ENCODE measurements at regions not wholly inside any gene's neighbourhood (a gene's known extent, or its start where the extent isn't known, plus 50 kb on each side); places are given as distances from the start of the nearest gene placed in this dataset.
A peak's percentile ranks its signal among the peaks of the same experiment; 100 is the strongest.

DNA sequence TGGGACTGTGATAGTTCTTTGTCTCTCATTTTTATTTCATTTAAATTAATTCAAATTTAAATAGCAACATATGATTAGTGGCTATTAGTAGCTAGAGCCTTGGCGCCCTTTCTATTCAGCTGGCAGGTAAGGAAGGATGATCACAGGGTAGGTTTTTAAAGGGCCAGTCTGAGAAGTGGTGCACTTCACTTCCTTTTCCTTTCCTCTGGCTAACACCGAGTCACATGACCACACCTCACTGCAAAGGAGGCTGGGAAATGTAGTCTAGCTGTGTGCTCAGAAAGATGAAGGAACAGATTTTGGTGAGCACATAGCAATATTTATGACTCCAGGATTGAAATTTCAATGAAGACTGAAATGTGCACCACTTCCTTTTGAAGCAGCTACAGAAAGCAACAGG, 128.7 kb downstream of the TSHZ3 start:
- TF ChIP-seq ETS1 (IDR thresholded peaks at IDR 0.05) = peak; percentile 76
- TF ChIP-seq, protein P1, sequence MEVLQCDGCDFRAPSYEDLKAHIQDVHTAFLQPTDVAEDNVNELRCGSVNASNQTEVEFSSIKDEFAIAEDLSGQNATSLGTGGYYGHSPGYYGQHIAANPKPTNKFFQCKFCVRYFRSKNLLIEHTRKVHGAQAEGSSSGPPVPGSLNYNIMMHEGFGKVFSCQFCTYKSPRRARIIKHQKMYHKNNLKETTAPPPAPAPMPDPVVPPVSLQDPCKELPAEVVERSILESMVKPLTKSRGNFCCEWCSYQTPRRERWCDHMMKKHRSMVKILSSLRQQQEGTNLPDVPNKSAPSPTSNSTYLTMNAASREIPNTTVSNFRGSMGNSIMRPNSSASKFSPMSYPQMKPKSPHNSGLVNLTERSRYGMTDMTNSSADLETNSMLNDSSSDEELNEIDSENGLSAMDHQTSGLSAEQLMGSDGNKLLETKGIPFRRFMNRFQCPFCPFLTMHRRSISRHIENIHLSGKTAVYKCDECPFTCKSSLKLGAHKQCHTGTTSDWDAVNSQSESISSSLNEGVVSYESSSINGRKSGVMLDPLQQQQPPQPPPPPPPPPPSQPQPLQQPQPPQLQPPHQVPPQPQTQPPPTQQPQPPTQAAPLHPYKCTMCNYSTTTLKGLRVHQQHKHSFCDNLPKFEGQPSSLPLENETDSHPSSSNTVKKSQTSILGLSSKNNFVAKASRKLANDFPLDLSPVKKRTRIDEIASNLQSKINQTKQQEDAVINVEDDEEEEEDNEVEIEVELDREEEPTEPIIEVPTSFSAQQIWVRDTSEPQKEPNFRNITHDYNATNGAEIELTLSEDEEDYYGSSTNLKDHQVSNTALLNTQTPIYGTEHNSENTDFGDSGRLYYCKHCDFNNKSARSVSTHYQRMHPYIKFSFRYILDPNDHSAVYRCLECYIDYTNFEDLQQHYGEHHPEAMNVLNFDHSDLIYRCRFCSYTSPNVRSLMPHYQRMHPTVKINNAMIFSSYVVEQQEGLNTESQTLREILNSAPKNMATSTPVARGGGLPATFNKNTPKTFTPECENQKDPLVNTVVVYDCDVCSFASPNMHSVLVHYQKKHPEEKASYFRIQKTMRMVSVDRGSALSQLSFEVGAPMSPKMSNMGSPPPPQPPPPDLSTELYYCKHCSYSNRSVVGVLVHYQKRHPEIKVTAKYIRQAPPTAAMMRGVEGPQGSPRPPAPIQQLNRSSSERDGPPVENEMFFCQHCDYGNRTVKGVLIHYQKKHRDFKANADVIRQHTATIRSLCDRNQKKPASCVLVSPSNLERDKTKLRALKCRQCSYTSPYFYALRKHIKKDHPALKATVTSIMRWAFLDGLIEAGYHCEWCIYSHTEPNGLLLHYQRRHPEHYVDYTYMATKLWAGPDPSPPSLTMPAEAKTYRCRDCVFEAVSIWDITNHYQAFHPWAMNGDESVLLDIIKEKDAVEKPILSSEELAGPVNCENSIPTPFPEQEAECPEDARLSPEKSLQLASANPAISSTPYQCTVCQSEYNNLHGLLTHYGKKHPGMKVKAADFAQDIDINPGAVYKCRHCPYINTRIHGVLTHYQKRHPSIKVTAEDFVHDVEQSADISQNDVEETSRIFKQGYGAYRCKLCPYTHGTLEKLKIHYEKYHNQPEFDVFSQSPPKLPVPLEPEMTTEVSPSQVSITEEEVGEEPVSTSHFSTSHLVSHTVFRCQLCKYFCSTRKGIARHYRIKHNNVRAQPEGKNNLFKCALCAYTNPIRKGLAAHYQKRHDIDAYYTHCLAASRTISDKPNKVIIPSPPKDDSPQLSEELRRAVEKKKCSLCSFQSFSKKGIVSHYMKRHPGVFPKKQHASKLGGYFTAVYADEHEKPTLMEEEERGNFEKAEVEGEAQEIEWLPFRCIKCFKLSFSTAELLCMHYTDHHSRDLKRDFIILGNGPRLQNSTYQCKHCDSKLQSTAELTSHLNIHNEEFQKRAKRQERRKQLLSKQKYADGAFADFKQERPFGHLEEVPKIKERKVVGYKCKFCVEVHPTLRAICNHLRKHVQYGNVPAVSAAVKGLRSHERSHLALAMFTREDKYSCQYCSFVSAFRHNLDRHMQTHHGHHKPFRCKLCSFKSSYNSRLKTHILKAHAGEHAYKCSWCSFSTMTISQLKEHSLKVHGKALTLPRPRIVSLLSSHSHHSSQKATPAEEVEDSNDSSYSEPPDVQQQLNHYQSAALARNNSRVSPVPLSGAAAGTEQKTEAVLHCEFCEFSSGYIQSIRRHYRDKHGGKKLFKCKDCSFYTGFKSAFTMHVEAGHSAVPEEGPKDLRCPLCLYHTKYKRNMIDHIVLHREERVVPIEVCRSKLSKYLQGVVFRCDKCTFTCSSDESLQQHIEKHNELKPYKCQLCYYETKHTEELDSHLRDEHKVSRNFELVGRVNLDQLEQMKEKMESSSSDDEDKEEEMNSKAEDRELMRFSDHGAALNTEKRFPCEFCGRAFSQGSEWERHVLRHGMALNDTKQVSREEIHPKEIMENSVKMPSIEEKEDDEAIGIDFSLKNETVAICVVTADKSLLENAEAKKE (CRISPR knock-in tag; IDR thresholded peaks at IDR 0.05) = no peak
- Histone ChIP-seq H2AFZ (peak overlapping the region; percentile 90; the same call in 1 of the 2 replicates), H3K4me3 (no peak overlapping the region), H3K27me3 (ENCODE audit: insufficient read depth) (no peaks in the 10 kb centered on the region), H3K27ac (ENCODE audit: low read depth) (no peak overlapping the region), H3K4me1 (ENCODE audit: insufficient read depth) (no peaks in the 10 kb centered on the region), H3K4me2 (no peak overlapping the region), H3K9me2 (ENCODE audit: insufficient read depth) (peaks cover 20% of the 10 kb centered on the region; the same call in 1 of the 2 replicates), H3F3A (replicated peaks; ENCODE audit: low read depth) (no peaks in the 10 kb centered on the region), H4K20me1 (replicated peaks; ENCODE audit: insufficient read depth) (no peaks in the 10 kb centered on the region), H3K79me2 (replicated peaks; ENCODE audit: insufficient read depth) (no peaks in the 10 kb centered on the region), H3K36me3 (ENCODE audit: insufficient read depth) (no peaks in the 10 kb centered on the region)
- no peaks in the 10 kb centered on the region for H3K4me1 Mint-ChIP-seq
- DNase-seq (ENCODE audit: low spot score) (peak; percentile 65), ATAC-seq (peak; percentile 81)
- no peaks in the 10 kb centered on the region for H3K9me3 Mint-ChIP-seq
- peaks cover 2% of the 10 kb centered on the region for H3K27me3 Mint-ChIP-seq (ENCODE audit: insufficient read depth, low read depth, poor library complexity)
- H3K4me3 Mint-ChIP-seq = no peak overlapping the region
- H3K36me3 Mint-ChIP-seq (ENCODE audit: low read depth) = no peaks in the 10 kb centered on the region
- no peak overlapping the region for H3K27ac Mint-ChIP-seq

DNA sequence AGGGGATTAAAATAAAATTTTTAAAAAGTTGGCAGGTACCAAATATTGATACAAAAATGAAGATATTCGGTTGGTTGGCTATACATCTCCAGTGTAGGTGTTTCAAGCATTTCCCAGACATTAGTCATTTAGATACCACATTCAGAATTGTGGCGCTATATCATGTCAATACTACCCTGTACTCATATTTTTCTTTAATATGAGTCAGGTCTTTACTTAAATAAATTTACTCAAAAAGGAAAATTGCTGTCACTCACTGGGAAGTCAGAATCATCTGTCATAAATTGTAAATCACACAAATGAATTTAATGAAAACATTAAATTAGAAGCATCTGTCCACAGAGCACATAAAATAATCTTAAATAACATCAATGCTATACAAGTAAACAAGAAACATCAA, 134.2 kb downstream of the TSHZ3 start:
- Histone ChIP-seq H3K79me2 (replicated peaks; ENCODE audit: insufficient read depth) (no peaks in the 10 kb centered on the region), H3K27me3 (ENCODE audit: insufficient read depth) (no peaks in the 10 kb centered on the region), H3K9me2 (ENCODE audit: insufficient read depth) (peaks cover 1% of the 10 kb centered on the region; the same call in 1 of the 2 replicates), H3K27ac (ENCODE audit: low read depth) (no peak overlapping the region), H3K4me2 (no peak overlapping the region), H3K36me3 (ENCODE audit: insufficient read depth) (no peaks in the 10 kb centered on the region), H2AFZ (no peak overlapping the region), H3K4me1 (ENCODE audit: insufficient read depth) (no peaks in the 10 kb centered on the region), H4K20me1 (replicated peaks; ENCODE audit: insufficient read depth) (no peaks in the 10 kb centered on the region), H3K4me3 (no peak overlapping the region), H3F3A (replicated peaks; ENCODE audit: low read depth) (no peaks in the 10 kb centered on the region)
- Mint-ChIP-seq H3K27ac (no peak overlapping the region), H3K27me3 (ENCODE audit: insufficient read depth, low read depth, poor library complexity) (peaks cover 1% of the 10 kb centered on the region), H3K4me1 (no peaks in the 10 kb centered on the region), H3K36me3 (ENCODE audit: low read depth) (no peaks in the 10 kb centered on the region), H3K9me3 (no peaks in the 10 kb centered on the region), H3K4me3 (no peak overlapping the region)
- DNase-seq (ENCODE audit: low spot score) (no peak), ATAC-seq (no peak)
- no peak for TF ChIP-seq CTCF (conservative IDR thresholded peaks at IDR 0.05; ENCODE audit: low read depth in 2 of 2)
